IPS DF 6.9 (cell line): ENCODE measurements at regions not wholly inside any gene's neighbourhood (a gene's known extent, or its start where the extent isn't known, plus 50 kb on each side); places are given as distances from the start of the nearest gene placed in this dataset.

Experiments
- DNase-seq: peaks from one replicate; pipeline ENCODE4 v3.0.0-alpha.2; 2013; ENCODE audit warnings: low read depth, low spot score
- H3K27ac ChIP-seq: one replicate; pipeline ENCODE4 v1.5.1; 2013; ENCODE audit warnings: low read length, control low read depth
- H3K27me3 ChIP-seq: 2 replicates; pipeline ENCODE4 v1.6.1; 2013; ENCODE audit warnings: mild to moderate bottlenecking, low read length; ENCODE audit not compliant: control insufficient read depth, insufficient read depth
- H3K36me3 ChIP-seq: 2 replicates; pipeline ENCODE4 v1.6.1; 2013; ENCODE audit warnings: low read length; ENCODE audit not compliant: control insufficient read depth, insufficient read depth
- H3K4me1 ChIP-seq: 2 replicates; pipeline ENCODE4 v1.6.1; 2013; ENCODE audit warnings: low read length; ENCODE audit not compliant: control insufficient read depth, insufficient read depth
- H3K4me3 ChIP-seq: 2 replicates; pipeline ENCODE4 v1.5.1; 2013; ENCODE audit warnings: mild to moderate bottlenecking, low read length
- H3K9me3 ChIP-seq: 2 replicates; pipeline ENCODE4 v1.6.1; 2013; ENCODE audit warnings: low read length, inconsistent platforms; ENCODE audit not compliant: control insufficient read depth, insufficient read depth
- WGBS: extraction: QIAGEN DNeasy Blood & Tissue Kit; methylation state at CpG from one replicate; pipeline ENCODE4 v1.1.7; 2013; ENCODE audit warnings: mixed read lengths, missing lambda C conversion rate; ENCODE audit not compliant: insufficient read length, insufficient coverage; 5-methylcytosine and 5-hydroxymethylcytosine counted together

DNA sequence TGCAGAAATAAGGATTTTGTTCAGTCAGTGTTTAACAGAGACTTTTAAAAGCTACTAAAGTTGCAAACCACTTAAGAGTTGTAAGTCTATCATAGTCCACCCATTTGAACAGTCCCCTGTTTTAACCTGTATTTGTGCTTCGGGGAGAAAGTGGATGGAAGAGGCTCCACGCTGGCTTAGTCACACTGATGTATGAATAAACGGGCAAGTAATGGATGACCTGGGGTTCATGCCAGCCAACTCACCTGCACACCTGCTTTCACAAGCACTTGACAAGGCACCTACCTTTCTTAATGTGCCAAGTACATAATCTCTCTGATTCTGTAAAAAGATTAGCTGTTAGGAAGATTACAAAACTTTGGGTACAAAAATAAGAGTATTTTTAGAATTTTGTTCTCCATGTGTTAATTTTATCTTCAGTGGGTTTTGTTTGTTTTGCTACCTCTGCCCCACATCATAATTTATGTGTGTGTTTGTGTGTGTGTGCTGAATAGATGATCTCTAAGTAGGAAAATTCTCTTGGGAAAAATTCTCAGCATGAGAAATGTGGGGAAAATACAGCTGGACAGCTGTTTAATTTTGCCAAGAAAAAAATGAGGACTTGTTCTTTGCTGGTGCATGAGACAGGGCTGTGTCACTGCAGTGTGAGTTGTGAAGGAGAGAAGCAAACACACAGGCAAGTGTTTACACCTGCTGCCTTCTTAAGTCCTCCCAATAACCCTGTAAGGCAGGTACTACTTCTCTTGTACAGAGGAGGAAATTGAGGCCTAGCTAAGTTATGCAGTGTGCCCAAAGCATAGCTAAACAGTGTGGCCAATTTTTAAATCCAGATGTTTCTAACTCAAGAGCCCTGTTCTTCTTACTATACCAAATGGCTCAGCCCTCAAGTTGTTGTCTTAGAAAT, 181.2 kb upstream of the IL12A start:
- no peak for DNase-seq
- no peak overlapping the region for H3K27ac ChIP-seq
- H3K27me3 ChIP-seq: peaks cover 3% of the 10 kb centered on the region; the same call in 1 of the 2 replicates
- H3K4me1 ChIP-seq: no peaks in the 10 kb centered on the region
- no peaks in the 10 kb centered on the region for H3K9me3 ChIP-seq
- no peaks in the 10 kb centered on the region for H3K36me3 ChIP-seq
- no CpG with 5 or more reads among the region's 3 CpGs for WGBS
- H3K4me3 ChIP-seq: no peak overlapping the region

GRCh38 chr3:159813822-159814531, 174.7 kb upstream of the IL12A start:
- H3K4me1 ChIP-seq: peaks cover 5% of the 10 kb centered on the region; the same call in 1 of the 2 replicates
- H3K4me3 ChIP-seq: no peak overlapping the region
- no peak for DNase-seq
- no peaks in the 10 kb centered on the region for H3K9me3 ChIP-seq
- no peak overlapping the region for H3K27ac ChIP-seq
- H3K36me3 ChIP-seq: no peaks in the 10 kb centered on the region
- WGBS: no CpG with 5 or more reads among the region's 8 CpGs
- H3K27me3 ChIP-seq: no peaks in the 10 kb centered on the region

DNA sequence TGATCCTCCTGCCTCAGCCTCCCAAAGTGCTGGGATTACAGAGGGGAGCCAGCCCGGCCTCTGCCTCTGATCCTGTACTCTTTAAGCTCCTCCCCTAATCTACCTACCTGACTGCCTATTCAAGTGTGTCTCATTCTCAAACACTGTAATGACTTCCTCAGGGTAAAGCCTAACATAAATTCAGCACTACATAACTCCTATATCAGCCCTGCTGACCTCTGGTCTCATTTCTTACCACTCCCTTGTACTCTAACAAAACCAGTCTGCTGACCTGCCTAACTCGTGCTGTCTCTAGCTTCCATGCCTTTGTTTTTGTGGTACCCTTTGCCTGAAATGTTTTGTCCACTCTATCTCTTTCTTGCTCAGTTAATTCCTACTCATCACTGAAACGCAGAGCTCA, 172.1 kb upstream of the IL12A start:
- H3K27me3 ChIP-seq: no peaks in the 10 kb centered on the region
- peaks cover 5% of the 10 kb centered on the region; the same call in 1 of the 2 replicates for H3K4me1 ChIP-seq
- no peaks in the 10 kb centered on the region for H3K9me3 ChIP-seq
- no peak overlapping the region for H3K27ac ChIP-seq
- no peak overlapping the region for H3K4me3 ChIP-seq
- no CpG with 5 or more reads among the region's 3 CpGs for WGBS
- DNase-seq: no peak
- no peaks in the 10 kb centered on the region for H3K36me3 ChIP-seq

DNA sequence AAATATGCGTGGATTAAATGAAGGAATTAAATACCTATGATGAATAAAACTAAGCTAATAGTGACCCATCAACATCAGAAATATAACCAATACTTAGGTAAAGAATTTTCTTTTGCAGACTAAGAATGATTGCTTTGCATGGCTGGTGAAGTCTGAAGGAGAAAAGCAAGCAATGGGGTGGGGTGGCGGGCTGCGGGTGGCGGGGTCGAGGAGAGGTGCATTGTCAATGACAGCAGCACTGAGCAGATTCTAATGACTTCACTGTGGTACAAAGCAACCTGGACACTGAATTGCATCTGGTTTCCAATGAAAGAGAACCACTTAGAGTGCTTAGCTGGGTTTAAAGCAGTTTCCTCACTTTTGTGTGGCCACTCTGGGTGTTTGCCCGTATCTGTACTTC, 171.5 kb upstream of the IL12A start:
- H3K27me3 ChIP-seq: no peaks in the 10 kb centered on the region
- H3K36me3 ChIP-seq: no peaks in the 10 kb centered on the region
- DNase-seq: no peak
- peaks cover 5% of the 10 kb centered on the region; the same call in 1 of the 2 replicates for H3K4me1 ChIP-seq
- no peak overlapping the region for H3K4me3 ChIP-seq
- H3K27ac ChIP-seq: no peak overlapping the region
- H3K9me3 ChIP-seq: no peaks in the 10 kb centered on the region
- WGBS: no CpG with 5 or more reads among the region's 6 CpGs

GRCh38 chr3:159817571-159817970, 171.1 kb upstream of the IL12A start:
- no peak overlapping the region for H3K27ac ChIP-seq
- H3K4me1 ChIP-seq: peaks cover 5% of the 10 kb centered on the region; the same call in 1 of the 2 replicates
- no peak for DNase-seq
- H3K27me3 ChIP-seq: no peaks in the 10 kb centered on the region
- no peak overlapping the region for H3K4me3 ChIP-seq
- H3K36me3 ChIP-seq: no peaks in the 10 kb centered on the region
- WGBS: no CpG with 5 or more reads among the region's 3 CpGs
- H3K9me3 ChIP-seq: no peaks in the 10 kb centered on the region

DNA sequence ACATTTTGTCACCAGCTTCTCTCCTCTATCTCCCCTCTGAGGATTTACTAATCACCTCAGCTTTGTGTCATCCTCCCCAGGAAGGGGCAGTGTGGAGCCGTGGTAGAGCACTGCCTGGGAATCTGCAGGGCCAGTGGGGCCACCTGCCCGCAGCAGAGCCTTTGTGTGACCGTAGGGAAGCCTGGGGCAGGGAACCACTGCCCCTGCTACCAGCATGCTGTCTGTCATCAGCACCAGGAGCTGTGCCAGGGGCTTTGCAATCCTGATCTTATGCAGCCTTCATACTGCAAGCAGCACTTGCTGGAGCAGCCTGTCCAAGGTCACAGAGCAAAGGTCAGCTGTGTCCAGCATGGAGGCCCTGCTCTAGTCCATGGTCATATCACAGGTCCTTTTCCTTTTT, 170.2 kb upstream of the IL12A start:
- WGBS: no CpG with 5 or more reads among the region's 3 CpGs
- Histone ChIP-seq H3K27me3 (no peaks in the 10 kb centered on the region), H3K36me3 (no peaks in the 10 kb centered on the region), H3K4me1 (peaks cover 5% of the 10 kb centered on the region; the same call in 1 of the 2 replicates), H3K9me3 (no peaks in the 10 kb centered on the region), H3K27ac (no peak overlapping the region), H3K4me3 (no peak overlapping the region)
- DNase-seq: no peak

- no peaks in the 10 kb centered on the region for H3K27me3 ChIP-seq
- DNase-seq: no peak
- WGBS: no CpG with 5 or more reads among the region's 3 CpGs
- no peak overlapping the region for H3K27ac ChIP-seq
- H3K4me1 ChIP-seq: peaks cover 2% of the 10 kb centered on the region; the same call in 1 of the 2 replicates
- H3K9me3 ChIP-seq: no peaks in the 10 kb centered on the region
- H3K36me3 ChIP-seq: no peaks in the 10 kb centered on the region
- H3K4me3 ChIP-seq: no peak overlapping the region
These were observed 169.6 kb upstream of the IL12A start for GRCh38 chr3:159818997-159819500.

- H3K36me3 ChIP-seq: no peaks in the 10 kb centered on the region
- no peaks in the 10 kb centered on the region for H3K9me3 ChIP-seq
- H3K4me1 ChIP-seq: peaks cover 2% of the 10 kb centered on the region; the same call in 1 of the 2 replicates
- WGBS: no CpG with 5 or more reads among the region's 1 CpG
- H3K4me3 ChIP-seq: no peak overlapping the region
- DNase-seq: no peak
- H3K27ac ChIP-seq: no peak overlapping the region
- H3K27me3 ChIP-seq: no peaks in the 10 kb centered on the region
These were observed 169.0 kb upstream of the IL12A start for GRCh38 chr3:159819676-159820075.

DNA sequence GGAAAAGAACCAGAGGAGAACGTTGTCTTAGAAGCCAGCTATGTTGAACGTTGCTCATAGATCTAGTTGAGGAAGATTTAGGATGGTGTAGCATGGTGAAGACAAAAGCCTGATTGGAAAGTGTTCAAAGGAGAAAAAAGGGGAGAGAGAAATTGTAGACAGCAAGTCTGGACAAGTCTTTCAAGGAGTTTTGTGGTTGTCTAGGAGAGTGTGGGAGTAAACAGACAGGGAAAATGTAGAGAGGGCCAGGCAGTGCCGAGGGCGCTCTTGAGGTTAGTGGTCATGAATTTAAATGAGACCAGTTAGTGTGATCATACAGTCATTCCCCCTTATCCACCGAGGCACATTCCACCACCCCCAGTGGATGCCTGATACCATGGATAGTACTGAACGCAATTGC, 167.5 kb upstream of the IL12A start:
- no CpG with 5 or more reads among the region's 6 CpGs for WGBS

GRCh38 chr3:159821736-159822135, 166.9 kb upstream of the IL12A start:
- no peak for DNase-seq
- WGBS: no CpG with 5 or more reads among the region's 5 CpGs
- peaks cover 2% of the 10 kb centered on the region; the same call in 1 of the 2 replicates for H3K4me1 ChIP-seq

More for the DNA sequence above, 167.5 kb upstream of the IL12A start:
- DNase-seq: no peak
- H3K9me3 ChIP-seq: no peaks in the 10 kb centered on the region
- no peaks in the 10 kb centered on the region for H3K36me3 ChIP-seq
- no peak overlapping the region for H3K4me3 ChIP-seq
- no peaks in the 10 kb centered on the region for H3K27me3 ChIP-seq
- no peak overlapping the region for H3K27ac ChIP-seq
- H3K4me1 ChIP-seq: peaks cover 2% of the 10 kb centered on the region; the same call in 1 of the 2 replicates

More at GRCh38 chr3:159821736-159822135, 166.9 kb upstream of the IL12A start:
- Histone ChIP-seq H3K4me3 (no peak overlapping the region), H3K9me3 (no peaks in the 10 kb centered on the region), H3K27ac (no peak overlapping the region), H3K36me3 (no peaks in the 10 kb centered on the region), H3K27me3 (no peaks in the 10 kb centered on the region)
